IMR-90 (cell line): ENCODE measurements at regions not wholly inside any gene's neighbourhood (a gene's known extent, or its start where the extent isn't known, plus 50 kb on each side); places are given as distances from the start of the nearest gene placed in this dataset.

Experiments used
- ATAC-seq: fragments of 200-7000 bp; cut with Tn5 transposase; 2 replicates; pipeline ENCODE4 v1.9.1; 2020; ENCODE audit warnings: low read depth, mild to moderate bottlenecking, moderate library complexity
- BruUV-seq: library from RNA; stranded (reverse); fragments of 400-500 nt; replicated peaks from 2 replicates; lab custom pipeline; 2021; lab: Mats Ljungman, UMichigan
- CTCF ChIA-PET: fragments of 300-600 bp; formaldehyde crosslinking; extraction: SDS; loops from one replicate; lab custom pipeline; 2021; ENCODE audit warnings: antibody characterized with exemption; lab: Yijun Ruan, JAX
- POLR2A ChIA-PET: fragments of 300-600 bp; sonication (Branson Sonifier 250); formaldehyde crosslinking; loops from one replicate; lab custom pipeline; 2022; ENCODE audit warnings: antibody characterized with exemption; ENCODE audit not compliant: unreplicated experiment; lab: Charles Lee
- DNase-seq: peaks from one replicate; pipeline ENCODE4 v3.0.0; 2013
- H2AFZ ChIP-seq: replicated peaks from 2 replicates; pipeline ENCODE3; 2013; ENCODE audit warnings: low read length, mild to moderate bottlenecking; ENCODE audit not compliant: poor library complexity
- H2AK5ac ChIP-seq: 2 replicates; pipeline ENCODE4 v1.6.1; 2013; ENCODE audit warnings: low read depth, low read length, inconsistent platforms
- H2AK9ac ChIP-seq: replicated peaks from 2 replicates; pipeline ENCODE3; 2013; ENCODE audit warnings: mild to moderate bottlenecking, low read depth, low read length, moderate library complexity; ENCODE audit not compliant: poor library complexity
- H2BK120ac ChIP-seq: 2 replicates; pipeline ENCODE4 v1.6.1; 2013; ENCODE audit warnings: low read depth, low read length, inconsistent platforms
- H2BK15ac ChIP-seq: 3 replicates; pipeline ENCODE4 v1.6.1; 2013; ENCODE audit warnings: low read depth, low read length, inconsistent platforms
- H2BK20ac ChIP-seq: 2 replicates; pipeline ENCODE4 v1.6.1; 2013; ENCODE audit warnings: low read depth, mild to moderate bottlenecking, inconsistent platforms, low read length, moderate library complexity
- H2BK5ac ChIP-seq: 2 replicates; pipeline ENCODE4 v1.6.1; 2013; ENCODE audit warnings: mild to moderate bottlenecking, low read depth, low read length, inconsistent platforms; ENCODE audit not compliant: poor library complexity, severe bottlenecking
- H3K14ac ChIP-seq: replicated peaks from 2 replicates; pipeline ENCODE4 v1.6.1; 2013; ENCODE audit warnings: low read depth, low read length, inconsistent platforms
- H3K18ac ChIP-seq: 2 replicates; pipeline ENCODE4 v1.6.1; 2013; ENCODE audit warnings: low read depth, low read length, control low read depth
- H3K23ac ChIP-seq: 2 replicates; pipeline ENCODE4 v1.6.1; 2013; ENCODE audit warnings: low read depth, low read length, inconsistent platforms
- H3K27ac ChIP-seq: 2 replicates; pipeline ENCODE4 v1.5.1; 2013; ENCODE audit warnings: mild to moderate bottlenecking, control low read depth, low read length; ENCODE audit not compliant: insufficient read depth
- H3K27me3 ChIP-seq: 2 replicates; pipeline ENCODE4 v1.6.1; 2013; ENCODE audit warnings: low read length; ENCODE audit not compliant: control insufficient read depth, insufficient read depth
- H3K36me3 ChIP-seq: 2 replicates; pipeline ENCODE4 v1.6.1; 2013; ENCODE audit warnings: low read length, mixed read lengths; ENCODE audit not compliant: control insufficient read depth, insufficient read depth
- H3K4ac ChIP-seq: 2 replicates; pipeline ENCODE4 v1.6.1; 2013; ENCODE audit warnings: low read depth, low read length, inconsistent platforms
- H3K4me1 ChIP-seq: 2 replicates; pipeline ENCODE4 v1.6.1; 2013; ENCODE audit warnings: low read length, mixed read lengths; ENCODE audit not compliant: control insufficient read depth, insufficient read depth
- H3K4me2 ChIP-seq: 2 replicates; pipeline ENCODE4 v1.6.1; 2013; ENCODE audit warnings: low read depth, mild to moderate bottlenecking, control low read depth, low read length, moderate library complexity
- H3K4me3 ChIP-seq: 2 replicates; pipeline ENCODE4 v1.5.1; 2013; ENCODE audit warnings: low read depth, mild to moderate bottlenecking, control low read depth, low read length, moderate library complexity; ENCODE audit not compliant: insufficient read depth
- H3K56ac ChIP-seq: 2 replicates; pipeline ENCODE4 v1.6.1; 2013; ENCODE audit warnings: low read length, inconsistent platforms; ENCODE audit not compliant: insufficient read depth; ENCODE audit errors: extremely low read depth
- H3K79me1 ChIP-seq, 2 experiments: 2 replicates each; pipeline ENCODE4 v1.6.1; 2013; ENCODE audit warnings: low read length in 2 of 2, inconsistent platforms in 1 of 2, low read depth in 1 of 2
- H3K9ac ChIP-seq: 2 replicates; pipeline ENCODE4 v1.6.1; 2013; ENCODE audit warnings: low read depth, low read length, control low read depth
- H3K9me1 ChIP-seq: 2 replicates; pipeline ENCODE4 v1.6.1; 2013; ENCODE audit warnings: low read length, inconsistent platforms; ENCODE audit not compliant: insufficient read depth
- H3K9me3 ChIP-seq: 2 replicates; pipeline ENCODE4 v1.6.1; 2013; ENCODE audit warnings: low read length; ENCODE audit not compliant: control insufficient read depth, insufficient read depth
- H4K20me1 ChIP-seq: 2 replicates; pipeline ENCODE4 v1.6.1; 2013; ENCODE audit warnings: low read length, inconsistent platforms; ENCODE audit not compliant: insufficient read depth
- H4K5ac ChIP-seq: 2 replicates; pipeline ENCODE4 v1.6.1; 2013; ENCODE audit warnings: mild to moderate bottlenecking, low read depth, low read length, control low read depth
- H4K8ac ChIP-seq, 2 experiments: 2 replicates each; pipeline ENCODE4 v1.6.1; 2013; ENCODE audit warnings: low read depth in 2 of 2, low read length in 2 of 2, control low read depth in 1 of 2, inconsistent platforms in 1 of 2
- H4K91ac ChIP-seq: 2 replicates; pipeline ENCODE4 v1.6.1; 2013; ENCODE audit warnings: low read depth, low read length, inconsistent platforms; ENCODE audit not compliant: insufficient read depth
- BHLHE40 ChIP-seq: fragments of 150-350 bp; IDR thresholded peaks from 2 replicates; pipeline ENCODE4 v1.6.1; 2016; ENCODE audit warnings: mild to moderate bottlenecking, low read depth, low read length
- CEBPB ChIP-seq: IDR thresholded peaks from 2 replicates; pipeline ENCODE4 v1.6.1; 2012; ENCODE audit warnings: low read depth, low read length, improper control_type of control experiment
- CHD1 ChIP-seq: IDR thresholded peaks from 2 replicates; pipeline ENCODE4 v1.6.1; 2012; ENCODE audit warnings: low read depth, low read length, improper control_type of control experiment
- FOS ChIP-seq: fragments of 150-350 bp; IDR thresholded peaks from 2 replicates; pipeline ENCODE4 v1.6.1; 2016; ENCODE audit warnings: low read depth, low read length
- MAFK ChIP-seq: IDR thresholded peaks from 2 replicates; pipeline ENCODE4 v1.6.1; 2012; ENCODE audit warnings: low read depth, low read length, improper control_type of control experiment
- MAZ ChIP-seq: IDR thresholded peaks from 2 replicates; pipeline ENCODE4 v1.6.1; 2012; ENCODE audit warnings: low read depth, mild to moderate bottlenecking, low read length, improper control_type of control experiment, moderate library complexity, borderline replicate concordance
- MXI1 ChIP-seq: IDR thresholded peaks from 2 replicates; pipeline ENCODE4 v1.6.1; 2012; ENCODE audit warnings: low read depth, mild to moderate bottlenecking, low read length, moderate library complexity, borderline replicate concordance
- NFE2L2 ChIP-seq: fragments of 150-350 bp; IDR thresholded peaks from 2 replicates; pipeline ENCODE4 v1.6.1; 2016; ENCODE audit warnings: low read depth, mild to moderate bottlenecking, low read length
- POLR2A ChIP-seq: IDR thresholded peaks from 2 replicates; pipeline ENCODE4 v1.6.1; 2012; ENCODE audit warnings: mild to moderate bottlenecking, low read depth, low read length
- RAD21 ChIP-seq: IDR thresholded peaks from 2 replicates; pipeline ENCODE4 v1.6.1; 2012; ENCODE audit warnings: low read length, improper control_type of control experiment
- RCOR1 ChIP-seq: IDR thresholded peaks from 2 replicates; pipeline ENCODE4 v1.6.1; 2012; ENCODE audit warnings: mild to moderate bottlenecking, low read length, improper control_type of control experiment; ENCODE audit not compliant: insufficient replicate concordance
- RFX5 ChIP-seq: IDR thresholded peaks from 2 replicates; pipeline ENCODE4 v1.8.0; 2012; ENCODE audit warnings: low read depth, mild to moderate bottlenecking, low read length, moderate library complexity
- SMC3 ChIP-seq: fragments of 150-350 bp; IDR thresholded peaks from 2 replicates; pipeline ENCODE4 v1.6.1; 2016; ENCODE audit warnings: low read depth, mild to moderate bottlenecking, antibody characterized with exemption, low read length, moderate library complexity
- WGBS, 2 experiments: methylation state at CpG; one replicate each; pipeline versions ENCODE4 v1.1.5 to v1.1.7; 2013; ENCODE audit warnings: missing lambda C conversion rate in 2 of 2; ENCODE audit not compliant: insufficient read length in 1 of 2; ENCODE audit errors: extremely low coverage in 2 of 2; 5-methylcytosine and 5-hydroxymethylcytosine counted together
- dilution Hi-C: fragments of 300-500 bp; cut with HindIII; formaldehyde crosslinking; loops from one replicate; pipeline ENCODE4 v1.14.3; 2018; ENCODE audit warnings: low sequenced_read_pairs; ENCODE audit not compliant: unreplicated experiment
- in situ Hi-C: fragments of 300-500 bp; cut with MboI; formaldehyde crosslinking; loops from 3 replicates; pipeline ENCODE4 v1.14.3; 2019; ENCODE audit warnings: low sequenced_read_pairs, inconsistent platforms, mixed read lengths
- intact Hi-C: fragments of 100-400 bp; cut with micrococcal nuclease; formaldehyde crosslinking; loops from 2 replicates; pipeline ENCODE4 v1.10.0; 2022
- TF ChIP-seq, protein P1 (sequence below): fragments of 150-350 bp; IDR thresholded peaks from 2 replicates; pipeline ENCODE4 v1.6.1; 2017; ENCODE audit warnings: mild to moderate bottlenecking, antibody characterized with exemption, low read length, low read depth
- TF ChIP-seq, protein P2 (sequence below): fragments of 150-350 bp; IDR thresholded peaks from 2 replicates; pipeline ENCODE4 v1.6.1; 2016; ENCODE audit warnings: low read depth, mild to moderate bottlenecking, low read length, moderate library complexity, borderline replicate concordance
- TF ChIP-seq, protein P3 (sequence below): conservative IDR thresholded peaks from 2 replicates; pipeline ENCODE4 v1.5.1; 2012; ENCODE audit warnings: mild to moderate bottlenecking, low read depth, low read length, improper control_type of control experiment

DNA sequence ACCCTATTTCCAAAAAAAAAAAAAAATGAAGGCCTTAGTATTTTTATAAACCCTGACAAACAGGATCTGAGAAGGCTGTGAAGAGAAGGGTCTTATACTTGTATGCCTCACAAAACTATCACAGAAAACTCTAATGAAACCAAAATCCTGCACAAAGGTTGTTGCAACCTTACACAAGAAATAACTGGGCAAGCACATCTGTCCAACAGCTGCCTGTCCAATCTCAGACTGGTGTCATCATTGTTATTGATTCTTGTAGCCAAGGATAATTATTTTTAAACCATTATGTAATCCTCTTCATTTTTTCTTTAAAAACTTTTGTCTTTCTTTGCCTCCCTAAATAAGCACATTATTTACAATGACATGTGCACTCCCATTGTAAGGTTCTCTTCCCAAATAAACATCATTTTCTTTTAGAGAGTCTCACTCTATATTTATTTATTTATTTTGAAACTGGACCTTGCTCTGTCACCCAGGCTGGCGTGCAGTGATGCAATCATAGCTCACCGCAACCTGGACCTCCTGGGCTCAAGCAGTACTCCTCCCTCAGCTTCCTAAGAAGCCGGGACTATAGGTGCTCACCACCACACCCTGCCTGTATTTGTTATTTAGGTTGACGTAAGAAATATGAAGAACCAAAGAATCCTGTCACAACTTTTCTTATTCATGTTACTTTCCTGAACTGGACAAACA lies 697.1 kb downstream of the DOK5 start:
- DNase-seq (no peak), ATAC-seq (no peak)
- H2AK9ac ChIP-seq, result no peak overlapping the region
- TF ChIP-seq POLR2A (no peak), CHD1 (no peak), FOS (no peak), MAFK (no peak), RFX5 (no peak), BHLHE40 (no peak), SMC3 (no peak), RAD21 (no peak), RCOR1 (no peak), NFE2L2 (no peak), MAZ (no peak), CEBPB (no peak), MXI1 (no peak)
- TF ChIP-seq, protein P1, sequence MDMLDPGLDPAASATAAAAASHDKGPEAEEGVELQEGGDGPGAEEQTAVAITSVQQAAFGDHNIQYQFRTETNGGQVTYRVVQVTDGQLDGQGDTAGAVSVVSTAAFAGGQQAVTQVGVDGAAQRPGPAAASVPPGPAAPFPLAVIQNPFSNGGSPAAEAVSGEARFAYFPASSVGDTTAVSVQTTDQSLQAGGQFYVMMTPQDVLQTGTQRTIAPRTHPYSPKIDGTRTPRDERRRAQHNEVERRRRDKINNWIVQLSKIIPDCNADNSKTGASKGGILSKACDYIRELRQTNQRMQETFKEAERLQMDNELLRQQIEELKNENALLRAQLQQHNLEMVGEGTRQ, result no peak
- TF ChIP-seq, protein P2, sequence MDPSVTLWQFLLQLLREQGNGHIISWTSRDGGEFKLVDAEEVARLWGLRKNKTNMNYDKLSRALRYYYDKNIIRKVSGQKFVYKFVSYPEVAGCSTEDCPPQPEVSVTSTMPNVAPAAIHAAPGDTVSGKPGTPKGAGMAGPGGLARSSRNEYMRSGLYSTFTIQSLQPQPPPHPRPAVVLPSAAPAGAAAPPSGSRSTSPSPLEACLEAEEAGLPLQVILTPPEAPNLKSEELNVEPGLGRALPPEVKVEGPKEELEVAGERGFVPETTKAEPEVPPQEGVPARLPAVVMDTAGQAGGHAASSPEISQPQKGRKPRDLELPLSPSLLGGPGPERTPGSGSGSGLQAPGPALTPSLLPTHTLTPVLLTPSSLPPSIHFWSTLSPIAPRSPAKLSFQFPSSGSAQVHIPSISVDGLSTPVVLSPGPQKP, result no peak
- TF ChIP-seq, protein P3, sequence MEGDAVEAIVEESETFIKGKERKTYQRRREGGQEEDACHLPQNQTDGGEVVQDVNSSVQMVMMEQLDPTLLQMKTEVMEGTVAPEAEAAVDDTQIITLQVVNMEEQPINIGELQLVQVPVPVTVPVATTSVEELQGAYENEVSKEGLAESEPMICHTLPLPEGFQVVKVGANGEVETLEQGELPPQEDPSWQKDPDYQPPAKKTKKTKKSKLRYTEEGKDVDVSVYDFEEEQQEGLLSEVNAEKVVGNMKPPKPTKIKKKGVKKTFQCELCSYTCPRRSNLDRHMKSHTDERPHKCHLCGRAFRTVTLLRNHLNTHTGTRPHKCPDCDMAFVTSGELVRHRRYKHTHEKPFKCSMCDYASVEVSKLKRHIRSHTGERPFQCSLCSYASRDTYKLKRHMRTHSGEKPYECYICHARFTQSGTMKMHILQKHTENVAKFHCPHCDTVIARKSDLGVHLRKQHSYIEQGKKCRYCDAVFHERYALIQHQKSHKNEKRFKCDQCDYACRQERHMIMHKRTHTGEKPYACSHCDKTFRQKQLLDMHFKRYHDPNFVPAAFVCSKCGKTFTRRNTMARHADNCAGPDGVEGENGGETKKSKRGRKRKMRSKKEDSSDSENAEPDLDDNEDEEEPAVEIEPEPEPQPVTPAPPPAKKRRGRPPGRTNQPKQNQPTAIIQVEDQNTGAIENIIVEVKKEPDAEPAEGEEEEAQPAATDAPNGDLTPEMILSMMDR, result no peak
- no peak overlapping the region for H3K4ac ChIP-seq
- no peaks in the 10 kb centered on the region for H3K79me1 ChIP-seq
- no peak overlapping the region for H3K18ac ChIP-seq
- no peak overlapping the region for H4K8ac ChIP-seq
- no peak overlapping the region for H2BK20ac ChIP-seq
- ChIA-PET POLR2A (no interaction called here), CTCF (no interaction called here)
- no peak overlapping the region for H2AFZ ChIP-seq
- H3K36me3 ChIP-seq, result no peaks in the 10 kb centered on the region
- no peaks in the 10 kb centered on the region for H3K9me1 ChIP-seq
- H4K5ac ChIP-seq, result no peak overlapping the region
- no CpG with 5 or more reads among the region's 4 CpGs for WGBS, 2 experiments
- in situ Hi-C loops, result no loop called here
- H3K56ac ChIP-seq, result no peak overlapping the region
- intact Hi-C loops, result no loop called here
- H2AK5ac ChIP-seq, result no peak overlapping the region
- no peaks in the 10 kb centered on the region for H3K27me3 ChIP-seq
- H3K4me2 ChIP-seq, result no peak overlapping the region
- no TSS peak for BruUV-seq
- no peak overlapping the region for H3K14ac ChIP-seq
- H3K4me1 ChIP-seq, result no peaks in the 10 kb centered on the region
- dilution Hi-C loops, result no loop called here
- peaks cover 4% of the 10 kb centered on the region for H3K9me3 ChIP-seq
- H2BK15ac ChIP-seq, result no peak overlapping the region
- no peaks in the 10 kb centered on the region for H4K20me1 ChIP-seq
- no peak overlapping the region for H2BK5ac ChIP-seq
- no peak overlapping the region for H3K4me3 ChIP-seq
- no peak overlapping the region for H4K91ac ChIP-seq
- no peak overlapping the region for H3K9ac ChIP-seq
- H3K23ac ChIP-seq, result no peak overlapping the region
- no peak overlapping the region for H2BK120ac ChIP-seq
- H3K27ac ChIP-seq, result no peak overlapping the region
